ENCODE measurements at regions not wholly inside any gene's neighbourhood (a gene's known extent, or its start where the extent isn't known, plus 50 kb on each side); places are given as distances from the start of the nearest gene placed in this dataset.

- no peaks in the 10 kb centered on the region for H3K4me1 ChIP-seq (ENCODE audit: insufficient read depth, low read length)
- H3K27ac ChIP-seq (ENCODE audit: extremely low read length, insufficient read depth, low read length): no peak overlapping the region
- H2AFZ ChIP-seq (ENCODE audit: low read length): no peak overlapping the region
- in situ Hi-C loops (cut with HindIII; ENCODE audit: extremely low pct_ligation_motif_present, low pct_unique_long_range_greater_than_20kb) (no loop called here), intact Hi-C loops (cut with micrococcal nuclease; ENCODE audit: unreplicated experiment) (no loop called here)
- WGBS (ENCODE audit: low lambda C conversion rate): 4% methylated on average over 4 of the region's 4 CpGs
- H4K20me1 ChIP-seq (ENCODE audit: insufficient read depth, low read length): no peaks in the 10 kb centered on the region
- no peak overlapping the region for H3K9ac ChIP-seq (ENCODE audit: insufficient read depth, low read depth, low read length)
- DNase-seq (ENCODE audit: low spot score): no peak
- H3K4me2 ChIP-seq (ENCODE audit: low read depth, low read length): no peak overlapping the region
- no TSS peak for BruUV-seq (replicated peaks)
- TF ChIP-seq ZSCAN5A (CRISPR knock-in tag; IDR thresholded peaks at IDR 0.05; ENCODE audit: borderline replicate concordance) (no peak), TEAD3 (CRISPR knock-in tag; optimal IDR thresholded peaks at IDR 0.05; ENCODE audit: borderline replicate concordance) (no peak), CAMTA2 (CRISPR knock-in tag; IDR thresholded peaks at IDR 0.05; ENCODE audit: borderline replicate concordance) (no peak), MIXL1 (CRISPR knock-in tag; IDR thresholded peaks at IDR 0.05) (no peak), FOXO4 (CRISPR knock-in tag; conservative IDR thresholded peaks at IDR 0.05) (no peak), MLX (CRISPR knock-in tag; IDR thresholded peaks at IDR 0.05) (no peak), TBL1XR1 (IDR thresholded peaks at IDR 0.05; ENCODE audit: borderline replicate concordance, low read length, partially characterized antibody) (no peak)
- H3K4me3 ChIP-seq (replicated peaks in 1 of 3; ENCODE audit: insufficient read depth in 1 of 3, low read depth in 2 of 3, low read length in 3 of 3): no peak overlapping the region
- no peak for ATAC-seq
- no peak for FAIRE-seq
- CTCF ChIA-PET (ENCODE audit: low intra/inter-chr PET ratio, low total read pairs): no interaction called here
- no peaks in the 10 kb centered on the region for H3K36me3 ChIP-seq (replicated peaks in 1 of 2; ENCODE audit: control insufficient read depth in 1 of 2, insufficient read depth in 2 of 2, low read length in 2 of 2)
- 0 out of 5 replicates have a peak, but pooled peaks cover 0 to 5% of the 10 kb centered on the region in 2 experiments for H3K27me3 ChIP-seq (ENCODE audit: control insufficient read depth in 1 of 2, insufficient read depth in 2 of 2, low read length in 2 of 2)
- POLR2A ChIA-PET: no interaction called here
- no peaks in the 10 kb centered on the region for H3K79me2 ChIP-seq (ENCODE audit: insufficient read depth, low read length)
- H3K9me3 ChIP-seq (ENCODE audit: low read length): no peaks in the 10 kb centered on the region
These were observed 341.6 kb upstream of the JAG1 start for GRCh38 chr20:11015440-11015839.
